HG03354 (cell line): ENCODE measurements at regions not wholly inside any gene's neighbourhood (a gene's known extent, or its start where the extent isn't known, plus 50 kb on each side); places are given as distances from the start of the nearest gene placed in this dataset.

Source experiments
- ATAC-seq: cut with Tn5 transposase; IDR thresholded peaks from one replicate; pipeline ENCODE4 v1.9.1; 2021; ENCODE audit warnings: mild to moderate bottlenecking; ENCODE audit not compliant: unreplicated experiment, poor library complexity, severe bottlenecking

- no peak for ATAC-seq
These were observed 61.2 kb downstream of the TMEM174 start for GRCh38 chr5:73234204-73234555.

- no peak for ATAC-seq
These were observed 60.6 kb downstream of the TMEM174 start for GRCh38 chr5:73233461-73234203.

GRCh38 chr5:73233053-73233460, 60.1 kb downstream of the TMEM174 start:
- ATAC-seq: no peak

- no peak for ATAC-seq
These were observed 59.5 kb downstream of the TMEM174 start for GRCh38 chr5:73232266-73233041.

- no peak for ATAC-seq
These were observed 58.3 kb downstream of the TMEM174 start for GRCh38 chr5:73231246-73231778.

GRCh38 chr5:73230264-73231245, 57.6 kb downstream of the TMEM174 start:
- ATAC-seq: no peak

- ATAC-seq: no peak
These were observed 56.3 kb downstream of the TMEM174 start for GRCh38 chr5:73229271-73229670.

- no peak for ATAC-seq
These were observed 55.1 kb downstream of the TMEM174 start for GRCh38 chr5:73228052-73228451.
